GM12865 (cell line): ENCODE measurements at regions not wholly inside any gene's neighbourhood (a gene's known extent, or its start where the extent isn't known, plus 50 kb on each side); places are given as distances from the start of the nearest gene placed in this dataset.

ENCODE experiments used
- DNase-seq: peaks from one replicate; pipeline ENCODE4 v3.0.0; 2010; ENCODE audit warnings: low read depth
- H3K4me3 ChIP-seq: 2 replicates; pipeline ENCODE4 v1.5.1; 2011; ENCODE audit warnings: mild to moderate bottlenecking, low read depth, low read length, control low read depth
- CTCF ChIP-seq: IDR thresholded peaks from 2 replicates; pipeline ENCODE4 v1.5.1; 2011; ENCODE audit warnings: low read length, control low read depth, low read depth, inconsistent platforms; ENCODE audit not compliant: insufficient read depth; ENCODE audit errors: missing control alignments

- H3K4me3 ChIP-seq, result no peak overlapping the region
- TF ChIP-seq CTCF, result no peak
- no peak for DNase-seq
Observed at GRCh38 chr12:107390414-107390813, 295.2 kb upstream of the PWP1 start.

GRCh38 chr12:107393043-107393717 lies 292.4 kb upstream of the PWP1 start:
- no peak overlapping the region for H3K4me3 ChIP-seq
- no peak for TF ChIP-seq CTCF
- no peak for DNase-seq

GRCh38 chr12:107394693-107395092 lies 290.9 kb upstream of the PWP1 start:
- no peak for TF ChIP-seq CTCF
- peak; percentile 15 for DNase-seq
- H3K4me3 ChIP-seq, result no peak overlapping the region

- DNase-seq, result no peak
- no peak overlapping the region for H3K4me3 ChIP-seq
- no peak for TF ChIP-seq CTCF
Observed at GRCh38 chr12:107395817-107396216, 289.8 kb upstream of the PWP1 start.

- H3K4me3 ChIP-seq, result no peak overlapping the region
- no peak for TF ChIP-seq CTCF
- no peak for DNase-seq
Observed at GRCh38 chr12:107396991-107397390, 288.6 kb upstream of the PWP1 start.

GRCh38 chr12:107397890-107398500 lies 287.6 kb upstream of the PWP1 start:
- H3K4me3 ChIP-seq, result no peak overlapping the region
- no peak for DNase-seq
- TF ChIP-seq CTCF, result no peak

- no peak for TF ChIP-seq CTCF
- H3K4me3 ChIP-seq, result no peak overlapping the region
- DNase-seq, result no peak
Observed at GRCh38 chr12:107399046-107399445, 286.6 kb upstream of the PWP1 start.
